ENCODE measurements at regions not wholly inside any gene's neighbourhood (a gene's known extent, or its start where the extent isn't known, plus 50 kb on each side); places are given as distances from the start of the nearest gene placed in this dataset.

GRCh38 chr7:15099074-15099473 lies 196.5 kb upstream of the DGKB start:
- no peaks in the 10 kb centered on the region for H3K4me1 ChIP-seq (ENCODE audit: control insufficient read depth, extremely low read depth, insufficient read depth, low read length)
- H3K36me3 ChIP-seq (ENCODE audit: control insufficient read depth in 2 of 2, extremely low read depth in 1 of 2, insufficient read depth in 2 of 2, low read length in 2 of 2) = no peaks in the 10 kb centered on the region
- H3K9ac ChIP-seq (replicated peaks; ENCODE audit: extremely low read depth, insufficient read depth, low read length) = no peak overlapping the region
- no peaks in the 10 kb centered on the region for H3K79me2 ChIP-seq (ENCODE audit: control insufficient read depth, insufficient read depth, low read length)
- no peak overlapping the region for H3K27ac ChIP-seq (ENCODE audit: insufficient read depth, low read depth, low read length)
- no peak overlapping the region for H3K4me3 ChIP-seq (replicated peaks in 1 of 3; ENCODE audit: insufficient read depth in 1 of 3, low read depth in 1 of 3, low read length in 3 of 3)
- no peaks in the 10 kb centered on the region for H4K20me1 ChIP-seq (replicated peaks; ENCODE audit: control insufficient read depth, extremely low read depth, insufficient read depth, low read length)
- TF ChIP-seq CTCF (IDR thresholded peaks at IDR 0.05; ENCODE audit: extremely low read depth in 1 of 2, insufficient read depth in 1 of 2, low read depth in 1 of 2, low read length in 2 of 2) (no peak), POLR2A (IDR thresholded peaks at IDR 0.05; ENCODE audit: low read depth, low read length) (no peak), MAX (IDR thresholded peaks at IDR 0.05; ENCODE audit: insufficient read depth, insufficient read length) (no peak), EZH2 (IDR thresholded peaks at IDR 0.05; ENCODE audit: borderline replicate concordance, low read depth, low read length, severe bottlenecking) (no peak), JUN (IDR thresholded peaks at IDR 0.05; ENCODE audit: borderline replicate concordance, insufficient read depth, insufficient read length, low read depth) (no peak), GATA2 (IDR thresholded peaks at IDR 0.05; ENCODE audit: insufficient read depth, insufficient read length, low read depth, low read length) (no peak), POLR2AphosphoS5 (IDR thresholded peaks at IDR 0.05; ENCODE audit: insufficient read depth, low read depth, low read length) (no peak), MYC (IDR thresholded peaks at IDR 0.05; ENCODE audit: low read depth, low read length) (no peak), FOS (IDR thresholded peaks at IDR 0.05; ENCODE audit: borderline replicate concordance, insufficient read depth, low read length) (no peak)
- ChIA-PET POLR2A (no interaction called here), CTCF (interaction anchor here (1.0 to 1.1 kb wide), 2 partner anchors 11 to 83 kb away, joined by 3 to 5 read pairs; no protein-coding TSS in a partner anchor)
- H3K9me3 ChIP-seq (replicated peaks; ENCODE audit: control insufficient read depth, insufficient read depth, low read length) = no peaks in the 10 kb centered on the region
- no peak overlapping the region for H2AFZ ChIP-seq (ENCODE audit: low read depth, low read length)
- H3K27me3 ChIP-seq (ENCODE audit: control insufficient read depth in 2 of 2, insufficient read depth in 2 of 2, low read length in 2 of 2) = no peaks in the 10 kb centered on the region
- FAIRE-seq (no peak), DNase-seq (ENCODE audit: low read depth, low spot score) (no peak)
- no peak overlapping the region for H3K4me2 ChIP-seq (ENCODE audit: insufficient read depth, low read length)
- dilution Hi-C loops (cut with MboI; ENCODE audit: extremely low pct_ligation_motif_present, low sequenced_read_pairs) = no loop called here
- intact Hi-C loops (cut with micrococcal nuclease) = no loop called here
- no TSS peak for BruUV-seq (replicated peaks)
- H3K9me1 ChIP-seq (replicated peaks; ENCODE audit: control insufficient read depth, extremely low read depth, insufficient read depth, low read length) = no peaks in the 10 kb centered on the region
